Hepatocyte (in vitro differentiated cells): ENCODE measurements at regions not wholly inside any gene's neighbourhood (a gene's known extent, or its start where the extent isn't known, plus 50 kb on each side); places are given as distances from the start of the nearest gene placed in this dataset.

Experiments used
- DNase-seq: peaks from one replicate; pipeline ENCODE4 v3.0.0-alpha.2; 2016; ENCODE audit warnings: low spot score
- H2AFZ ChIP-seq: fragments of 200-600 bp; sonication (generic); 2 replicates; pipeline ENCODE4 v1.6.0; 2016; ENCODE audit warnings: antibody characterized with exemption, mild to moderate bottlenecking
- H3K27ac ChIP-seq: fragments of 200-600 bp; sonication (generic); 2 replicates; pipeline ENCODE4 v1.5.1; 2016; ENCODE audit warnings: mild to moderate bottlenecking
- H3K27me3 ChIP-seq: fragments of 200-600 bp; sonication (generic); 2 replicates; pipeline ENCODE4 v1.6.1; 2016
- H3K36me3 ChIP-seq: fragments of 200-600 bp; sonication (generic); replicated peaks from 2 replicates; pipeline ENCODE4 v1.5.1; 2016; ENCODE audit warnings: low read depth; ENCODE audit not compliant: insufficient read depth
- H3K4me1 ChIP-seq: fragments of 200-600 bp; sonication (generic); 2 replicates; pipeline ENCODE4 v1.5.1; 2016; ENCODE audit warnings: mild to moderate bottlenecking, moderate library complexity; ENCODE audit not compliant: insufficient read depth
- H3K4me2 ChIP-seq: fragments of 200-600 bp; sonication (generic); 2 replicates; pipeline ENCODE4 v1.6.0; 2016
- H3K4me3 ChIP-seq: fragments of 200-600 bp; sonication (generic); 2 replicates; pipeline ENCODE4 v1.5.1; 2016; ENCODE audit warnings: mild to moderate bottlenecking
- H3K79me2 ChIP-seq: fragments of 200-600 bp; sonication (generic); 2 replicates; pipeline ENCODE4 v1.6.0; 2017; ENCODE audit warnings: mild to moderate bottlenecking
- H3K9me2 ChIP-seq: fragments of 200-600 bp; sonication (generic); replicated peaks from 2 replicates; pipeline ENCODE4 v1.6.0; 2017; ENCODE audit warnings: mild to moderate bottlenecking; ENCODE audit not compliant: insufficient read depth
- H3K9me3 ChIP-seq: fragments of 200-600 bp; sonication (generic); 2 replicates; pipeline ENCODE4 v1.5.1; 2016; ENCODE audit warnings: low read depth, mild to moderate bottlenecking
- H4K20me1 ChIP-seq: fragments of 200-600 bp; sonication (generic); 2 replicates; pipeline ENCODE4 v1.6.0; 2016; ENCODE audit warnings: mild to moderate bottlenecking; ENCODE audit not compliant: insufficient read depth, poor library complexity, severe bottlenecking
- CTCF ChIP-seq: fragments of 200-600 bp; sonication (generic); IDR thresholded peaks from 2 replicates; pipeline ENCODE4 v1.5.1; 2016; ENCODE audit warnings: antibody characterized with exemption, mild to moderate bottlenecking; ENCODE audit not compliant: poor library complexity
- EZH2 ChIP-seq: fragments of 200-600 bp; sonication (generic); IDR thresholded peaks from 2 replicates; pipeline ENCODE4 v1.6.1; 2016; ENCODE audit warnings: antibody characterized with exemption, mild to moderate bottlenecking, borderline replicate concordance
- EZH2phosphoT487 ChIP-seq: fragments of 200-600 bp; sonication (generic); IDR thresholded peaks from one replicate; pipeline ENCODE4 v1.6.1; 2018; ENCODE audit warnings: antibody characterized with exemption, mild to moderate bottlenecking, low read depth, moderate library complexity; ENCODE audit not compliant: unreplicated experiment, severe bottlenecking
- WGBS: methylation state at CpG from one replicate; pipeline ENCODE4 v1.1.6; 2016; ENCODE audit warnings: low lambda C conversion rate; ENCODE audit errors: missing lambda C conversion rate; 5-methylcytosine and 5-hydroxymethylcytosine counted together

DNA sequence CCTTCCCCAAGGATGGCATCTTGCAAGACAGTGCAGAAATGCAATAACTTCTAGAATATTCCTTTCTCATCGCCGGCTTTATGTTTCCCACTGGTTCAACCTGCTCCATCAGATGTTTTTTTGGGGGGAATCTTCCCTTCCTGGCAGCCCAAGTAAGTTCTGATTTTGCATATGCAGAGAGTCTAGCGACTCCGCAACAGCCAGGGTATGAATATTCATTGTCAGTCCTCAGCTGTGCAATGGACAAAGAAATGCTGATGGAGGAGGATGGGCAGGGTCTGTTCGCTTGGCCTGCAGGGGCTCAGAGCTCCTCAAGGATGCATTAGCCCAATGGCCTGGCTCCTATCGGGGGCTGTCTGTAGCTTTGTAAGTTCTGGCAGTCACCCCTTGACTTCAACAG, 358.8 kb upstream of the CCL2 start:
- no peak for DNase-seq
- H2AFZ ChIP-seq: no peak overlapping the region
- no peaks in the 10 kb centered on the region for H4K20me1 ChIP-seq
- TF ChIP-seq CTCF (no peak), EZH2 (no peak), EZH2phosphoT487 (no peak)
- H3K79me2 ChIP-seq: no peaks in the 10 kb centered on the region
- no peaks in the 10 kb centered on the region for H3K36me3 ChIP-seq
- H3K27ac ChIP-seq: no peak overlapping the region
- no peak overlapping the region for H3K4me2 ChIP-seq
- no peaks in the 10 kb centered on the region for H3K4me1 ChIP-seq
- H3K4me3 ChIP-seq: no peak overlapping the region
- 62% methylated on average over 6 of the region's 6 CpGs for WGBS
- no peaks in the 10 kb centered on the region for H3K9me2 ChIP-seq
- no peaks in the 10 kb centered on the region for H3K9me3 ChIP-seq
- H3K27me3 ChIP-seq: peaks cover 9% of the 10 kb centered on the region

GRCh38 chr17:33901085-33901484, 354.0 kb upstream of the CCL2 start:
- no peak overlapping the region for H3K4me2 ChIP-seq
- H3K27me3 ChIP-seq: no peaks in the 10 kb centered on the region
- 75% methylated on average over 2 of the region's 2 CpGs for WGBS
- DNase-seq: no peak
- no peaks in the 10 kb centered on the region for H3K4me1 ChIP-seq
- no peaks in the 10 kb centered on the region for H3K36me3 ChIP-seq
- H3K9me2 ChIP-seq: no peaks in the 10 kb centered on the region
- H3K9me3 ChIP-seq: no peaks in the 10 kb centered on the region
- H3K79me2 ChIP-seq: no peaks in the 10 kb centered on the region
- no peak overlapping the region for H3K4me3 ChIP-seq
- no peak overlapping the region for H3K27ac ChIP-seq
- no peaks in the 10 kb centered on the region for H4K20me1 ChIP-seq
- TF ChIP-seq EZH2: no peak
- TF ChIP-seq CTCF: no peak
- no peak for TF ChIP-seq EZH2phosphoT487
- no peak overlapping the region for H2AFZ ChIP-seq

DNA sequence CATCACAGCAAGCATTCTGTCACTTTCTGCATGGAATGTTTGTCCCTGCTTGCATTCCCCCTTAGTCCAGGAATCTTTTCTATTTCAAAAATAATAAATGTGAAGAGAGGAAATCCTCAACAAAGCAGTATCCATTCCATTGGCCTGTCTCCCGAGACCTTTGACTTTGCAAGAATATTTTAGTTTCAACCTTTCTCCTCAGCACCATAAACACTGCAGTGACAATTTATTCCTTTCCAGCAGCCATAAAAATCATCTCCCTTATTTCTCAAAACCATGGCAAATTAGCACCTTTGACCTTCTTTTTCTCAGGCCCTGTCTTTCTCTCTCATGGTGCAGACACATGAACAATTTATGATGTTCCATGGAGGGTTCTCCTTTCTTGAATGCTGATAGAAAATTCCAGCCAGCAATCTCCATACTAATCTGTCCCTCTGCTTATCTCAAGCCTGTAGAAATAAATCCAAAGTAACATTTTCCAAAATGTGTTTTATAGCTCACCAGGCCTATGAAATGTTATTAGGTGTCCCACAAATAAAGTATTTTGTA, 352.1 kb upstream of the CCL2 start:
- 93% methylated on average over 1 of the region's 1 CpG for WGBS
- no peak overlapping the region for H3K4me2 ChIP-seq
- H3K27me3 ChIP-seq: no peaks in the 10 kb centered on the region
- no peaks in the 10 kb centered on the region for H3K9me2 ChIP-seq
- H2AFZ ChIP-seq: no peak overlapping the region
- H3K79me2 ChIP-seq: no peaks in the 10 kb centered on the region
- no peaks in the 10 kb centered on the region for H3K4me1 ChIP-seq
- no peaks in the 10 kb centered on the region for H3K36me3 ChIP-seq
- no peaks in the 10 kb centered on the region for H4K20me1 ChIP-seq
- H3K4me3 ChIP-seq: no peak overlapping the region
- H3K9me3 ChIP-seq: no peaks in the 10 kb centered on the region
- DNase-seq: no peak
- no peak for TF ChIP-seq EZH2
- no peak for TF ChIP-seq CTCF
- TF ChIP-seq EZH2phosphoT487: no peak
- H3K27ac ChIP-seq: no peak overlapping the region

- H3K4me2 ChIP-seq: no peak overlapping the region
- H3K4me3 ChIP-seq: no peak overlapping the region
- H3K9me2 ChIP-seq: no peaks in the 10 kb centered on the region
- H3K27me3 ChIP-seq: no peaks in the 10 kb centered on the region
- H3K9me3 ChIP-seq: no peaks in the 10 kb centered on the region
- WGBS: 56% methylated on average over 4 of the region's 4 CpGs
- H4K20me1 ChIP-seq: no peaks in the 10 kb centered on the region
- no peaks in the 10 kb centered on the region for H3K79me2 ChIP-seq
- H3K36me3 ChIP-seq: no peaks in the 10 kb centered on the region
- H2AFZ ChIP-seq: no peak overlapping the region
- H3K27ac ChIP-seq: no peak overlapping the region
- H3K4me1 ChIP-seq: no peaks in the 10 kb centered on the region
- TF ChIP-seq CTCF: no peak
- TF ChIP-seq EZH2phosphoT487: no peak
- TF ChIP-seq EZH2: no peak
- DNase-seq: no peak
Observed at GRCh38 chr17:33904476-33904875, 350.6 kb upstream of the CCL2 start.
